SK-N-DZ (cell line): ENCODE measurements at regions not wholly inside any gene's neighbourhood (a gene's known extent, or its start where the extent isn't known, plus 50 kb on each side); places are given as distances from the start of the nearest gene placed in this dataset.

Experiments used
- DNase-seq: peaks from one replicate; pipeline ENCODE4 v3.0.0-alpha.2; 2015; ENCODE audit warnings: low spot score

- no peak for DNase-seq
These were observed 375.9 kb upstream of the TLE4 start for GRCh38 chr9:79195879-79196278.

GRCh38 chr9:79196606-79197005 is 375.2 kb upstream of the TLE4 start:
- DNase-seq, result no peak

- no peak for DNase-seq
These were observed 371.4 kb upstream of the TLE4 start for GRCh38 chr9:79200336-79200735.

- DNase-seq, result no peak
These were observed 370.1 kb upstream of the TLE4 start for GRCh38 chr9:79201636-79202035.

- peak; percentile 50 for DNase-seq
These were observed 362.9 kb upstream of the TLE4 start for GRCh38 chr9:79208791-79209396.

- no peak for DNase-seq
These were observed 361.1 kb upstream of the TLE4 start for GRCh38 chr9:79210541-79211243.

GRCh38 chr9:79213417-79214125 is 358.2 kb upstream of the TLE4 start:
- DNase-seq, result no peak

GRCh38 chr9:79215821-79216220 is 355.9 kb upstream of the TLE4 start:
- no peak for DNase-seq

- no peak for DNase-seq
These were observed 351.5 kb upstream of the TLE4 start for GRCh38 chr9:79220251-79220650.

- no peak for DNase-seq
These were observed 351.1 kb upstream of the TLE4 start for GRCh38 chr9:79220666-79221065.

- DNase-seq, result no peak
These were observed 350.7 kb upstream of the TLE4 start for GRCh38 chr9:79221084-79221483.

- DNase-seq, result no peak
These were observed 349.3 kb upstream of the TLE4 start for GRCh38 chr9:79222483-79222882.

- no peak for DNase-seq
These were observed 346.9 kb upstream of the TLE4 start for GRCh38 chr9:79224672-79225433.

- DNase-seq, result peak; percentile 51
These were observed 338.2 kb upstream of the TLE4 start for GRCh38 chr9:79233542-79233941.

GRCh38 chr9:79236466-79236865 is 335.3 kb upstream of the TLE4 start:
- DNase-seq, result no peak

GRCh38 chr9:79237861-79238260 is 333.9 kb upstream of the TLE4 start:
- DNase-seq, result no peak

GRCh38 chr9:79240774-79241173 is 331.0 kb upstream of the TLE4 start:
- DNase-seq, result no peak

GRCh38 chr9:79242489-79242888 is 329.3 kb upstream of the TLE4 start:
- DNase-seq, result no peak

GRCh38 chr9:79246170-79246569 is 325.6 kb upstream of the TLE4 start:
- DNase-seq, result no peak

GRCh38 chr9:79247021-79247420 is 324.7 kb upstream of the TLE4 start:
- DNase-seq, result peak; percentile 40

- no peak for DNase-seq
These were observed 321.0 kb upstream of the TLE4 start for GRCh38 chr9:79250806-79251205.
